Activated CD8-positive, alpha-beta T cell treated with anti-CD3 and anti-CD28 coated beads, Interleukin-2, amount 10 ng/mL, durations not matched to agents 7 days and 5 days (primary cell): ENCODE measurements at regions not wholly inside any gene's neighbourhood (a gene's known extent, or its start where the extent isn't known, plus 50 kb on each side); places are given as distances from the start of the nearest gene placed in this dataset.

ENCODE experiments used
- ATAC-seq: fragments of 150-1000 bp; cut with Tn5 transposase; one replicate; pipeline ENCODE4 v1.10.0; 2021; ENCODE audit warnings: moderate library complexity
- CTCF ChIA-PET: fragments of 350-600 bp; sonication (Branson Sonifier 250); formaldehyde crosslinking; loops from one replicate; lab custom pipeline; 2021; ENCODE audit warnings: antibody characterized with exemption; lab: Charles Lee
- POLR2A ChIA-PET: fragments of 350-600 bp; sonication (Branson Sonifier 250); formaldehyde crosslinking; loops from one replicate; lab custom pipeline; 2021; ENCODE audit warnings: antibody characterized with exemption; lab: Charles Lee
- DNase-seq: peaks from one replicate; pipeline ENCODE4 v3.0.0-alpha.2; 2020
- H3K27ac Mint-ChIP-seq: one replicate; pipeline ENCODE4 v1.8.0; 2021; ENCODE audit warnings: mild to moderate bottlenecking, mixed read lengths
- H3K27me3 Mint-ChIP-seq: one replicate; pipeline ENCODE4 v1.8.0; 2021; ENCODE audit warnings: low read depth, mixed read lengths
- H3K36me3 Mint-ChIP-seq: one replicate; pipeline ENCODE4 v1.8.0; 2021; ENCODE audit warnings: low read depth, mixed read lengths
- H3K4me1 Mint-ChIP-seq: one replicate; pipeline ENCODE4 v1.8.0; 2021; ENCODE audit warnings: low read depth, mixed read lengths
- H3K4me3 Mint-ChIP-seq: one replicate; pipeline ENCODE4 v1.8.0; 2021; ENCODE audit warnings: mild to moderate bottlenecking, mixed read lengths
- H3K9me3 Mint-ChIP-seq: one replicate; pipeline ENCODE4 v1.8.0; 2022; ENCODE audit warnings: mixed read lengths; ENCODE audit not compliant: insufficient read depth

DNA sequence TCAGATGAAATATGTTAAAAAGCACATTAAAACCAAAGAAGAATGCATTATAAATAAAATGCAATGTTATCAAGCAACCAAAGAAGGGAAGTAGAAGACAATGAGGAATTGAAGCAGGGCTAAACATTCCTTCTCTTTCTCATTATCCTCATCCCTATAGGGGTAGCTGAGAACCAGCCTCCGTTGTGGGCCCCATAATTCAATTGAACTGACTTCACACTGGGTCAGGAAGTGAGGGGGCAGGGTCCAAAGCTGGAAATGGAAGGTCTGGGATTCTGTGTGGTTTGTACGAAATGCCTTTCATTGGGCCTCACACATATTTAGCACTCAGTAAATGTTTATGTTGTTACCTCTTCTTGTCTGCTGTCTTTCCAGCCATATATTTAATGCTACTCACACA lies 220.4 kb upstream of the CD180 start:
- Mint-ChIP-seq H3K4me3 (no peak overlapping the region), H3K27ac (no peak overlapping the region), H3K4me1 (peaks cover 15% of the 10 kb centered on the region), H3K27me3 (no peaks in the 10 kb centered on the region), H3K9me3 (peaks cover 10% of the 10 kb centered on the region), H3K36me3 (no peaks in the 10 kb centered on the region)
- ChIA-PET POLR2A (no interaction called here), CTCF (no interaction called here)
- no peak for DNase-seq
- no peak for ATAC-seq

GRCh38 chr5:67416133-67416937 lies 219.7 kb upstream of the CD180 start:
- no peak for DNase-seq
- peak; percentile 33 for ATAC-seq
- ChIA-PET POLR2A (no interaction called here), CTCF (no interaction called here)
- Mint-ChIP-seq H3K4me1 (peaks cover 10% of the 10 kb centered on the region), H3K36me3 (no peaks in the 10 kb centered on the region), H3K27ac (no peak overlapping the region), H3K4me3 (no peak overlapping the region), H3K27me3 (no peaks in the 10 kb centered on the region), H3K9me3 (peaks cover 3% of the 10 kb centered on the region)

DNA sequence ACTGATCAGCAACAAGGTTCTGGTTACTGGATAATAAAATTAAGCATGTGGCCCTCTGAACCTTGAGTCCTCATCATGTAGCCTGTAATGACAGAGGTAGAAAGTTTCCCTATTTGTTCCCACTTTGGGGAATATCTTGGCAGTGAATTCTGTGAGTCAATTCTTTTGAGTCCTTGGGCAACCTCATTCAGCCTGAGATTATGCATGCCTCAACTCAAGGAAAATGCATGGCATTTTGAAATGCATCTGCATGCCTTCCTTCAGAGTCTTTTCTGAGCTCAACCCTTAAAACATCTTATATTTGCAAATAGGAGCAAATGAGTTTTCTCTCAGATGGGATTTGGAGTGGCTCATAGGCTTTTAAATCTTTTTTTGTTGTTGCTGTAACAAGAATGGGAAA lies 218.1 kb upstream of the CD180 start:
- no peaks in the 10 kb centered on the region for H3K27me3 Mint-ChIP-seq
- H3K36me3 Mint-ChIP-seq: no peaks in the 10 kb centered on the region
- DNase-seq (no peak), ATAC-seq (no peak)
- H3K27ac Mint-ChIP-seq: no peak overlapping the region
- ChIA-PET POLR2A (no interaction called here), CTCF (no interaction called here)
- no peaks in the 10 kb centered on the region for H3K9me3 Mint-ChIP-seq
- no peak overlapping the region for H3K4me3 Mint-ChIP-seq
- peaks cover 7% of the 10 kb centered on the region for H3K4me1 Mint-ChIP-seq

DNA sequence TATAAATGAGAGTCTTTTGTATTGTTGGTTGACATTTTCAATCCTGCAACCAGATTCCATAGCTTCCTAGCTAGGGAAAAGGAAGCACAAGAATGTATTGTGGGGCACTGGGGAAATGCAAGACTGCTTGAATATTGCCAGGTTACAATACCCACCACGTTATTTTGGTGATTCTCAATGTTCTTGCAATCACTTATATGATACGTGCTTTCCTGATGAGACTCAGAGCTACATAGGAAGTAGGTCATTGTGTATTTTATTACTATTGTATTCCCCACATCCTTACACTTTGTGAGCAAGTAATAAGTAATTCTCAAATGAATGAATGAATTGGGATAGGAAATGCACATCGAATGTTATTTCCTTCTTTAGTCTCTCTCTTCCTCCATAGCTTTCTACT lies 217.1 kb upstream of the CD180 start:
- Mint-ChIP-seq H3K4me1 (peaks cover 7% of the 10 kb centered on the region), H3K27me3 (no peaks in the 10 kb centered on the region), H3K4me3 (no peak overlapping the region), H3K36me3 (no peaks in the 10 kb centered on the region), H3K9me3 (no peaks in the 10 kb centered on the region), H3K27ac (no peak overlapping the region)
- DNase-seq (no peak), ATAC-seq (no peak)
- ChIA-PET CTCF (no interaction called here), POLR2A (no interaction called here)

- no peak for DNase-seq
- no peak overlapping the region for H3K27ac Mint-ChIP-seq
- no peaks in the 10 kb centered on the region for H3K36me3 Mint-ChIP-seq
- no peaks in the 10 kb centered on the region for H3K27me3 Mint-ChIP-seq
- no peak for ATAC-seq
- CTCF ChIA-PET: no interaction called here
- H3K4me1 Mint-ChIP-seq: no peaks in the 10 kb centered on the region
- no peak overlapping the region for H3K4me3 Mint-ChIP-seq
- POLR2A ChIA-PET: no interaction called here
- no peaks in the 10 kb centered on the region for H3K9me3 Mint-ChIP-seq
These were observed 212.7 kb upstream of the CD180 start for GRCh38 chr5:67409126-67409777.

DNA sequence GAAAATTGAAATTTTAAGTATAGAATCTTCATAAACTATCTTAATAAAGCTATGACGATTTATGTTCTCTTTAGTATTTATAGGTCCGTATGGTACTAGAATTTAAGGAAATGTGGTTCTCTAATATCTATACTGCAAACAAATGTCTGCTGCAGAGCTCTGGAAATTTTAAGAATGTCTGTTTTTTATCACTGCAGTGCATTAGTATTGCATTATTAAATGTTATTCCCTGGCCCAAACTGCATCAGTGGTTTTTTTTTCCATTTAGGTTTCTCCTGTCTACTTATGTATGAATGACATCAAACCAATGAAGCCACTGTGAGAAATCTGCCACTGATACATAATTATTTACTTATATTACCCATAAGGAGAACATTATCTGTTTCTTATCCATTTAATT lies 211.4 kb upstream of the CD180 start:
- ATAC-seq (no peak), DNase-seq (no peak)
- CTCF ChIA-PET: no interaction called here
- no peak overlapping the region for H3K4me3 Mint-ChIP-seq
- H3K36me3 Mint-ChIP-seq: no peaks in the 10 kb centered on the region
- H3K9me3 Mint-ChIP-seq: no peaks in the 10 kb centered on the region
- POLR2A ChIA-PET: no interaction called here
- no peak overlapping the region for H3K27ac Mint-ChIP-seq
- H3K4me1 Mint-ChIP-seq: no peaks in the 10 kb centered on the region
- H3K27me3 Mint-ChIP-seq: no peaks in the 10 kb centered on the region

GRCh38 chr5:67405755-67406154 lies 209.2 kb upstream of the CD180 start:
- CTCF ChIA-PET: no interaction called here
- POLR2A ChIA-PET: no interaction called here

GRCh38 chr5:67405101-67405364 lies 208.4 kb upstream of the CD180 start:
- POLR2A ChIA-PET: no interaction called here
- no peak for ATAC-seq

More at GRCh38 chr5:67405755-67406154, 209.2 kb upstream of the CD180 start:
- Mint-ChIP-seq H3K4me3 (no peak overlapping the region), H3K4me1 (no peaks in the 10 kb centered on the region), H3K9me3 (no peaks in the 10 kb centered on the region), H3K36me3 (no peaks in the 10 kb centered on the region), H3K27me3 (no peaks in the 10 kb centered on the region), H3K27ac (no peak overlapping the region)
- ATAC-seq: no peak
- no peak for DNase-seq

GRCh38 chr5:67404256-67405100 lies 207.9 kb upstream of the CD180 start:
- Mint-ChIP-seq H3K4me1 (no peaks in the 10 kb centered on the region), H3K9me3 (no peaks in the 10 kb centered on the region), H3K36me3 (no peaks in the 10 kb centered on the region), H3K4me3 (no peak overlapping the region), H3K27ac (no peak overlapping the region), H3K27me3 (no peaks in the 10 kb centered on the region)
- DNase-seq (no peak), ATAC-seq (no peak)
- ChIA-PET CTCF (no interaction called here), POLR2A (no interaction called here)

More at GRCh38 chr5:67405101-67405364, 208.4 kb upstream of the CD180 start:
- H3K27ac Mint-ChIP-seq: no peak overlapping the region
- no peaks in the 10 kb centered on the region for H3K27me3 Mint-ChIP-seq
- CTCF ChIA-PET: no interaction called here
- no peaks in the 10 kb centered on the region for H3K9me3 Mint-ChIP-seq
- H3K4me3 Mint-ChIP-seq: no peak overlapping the region
- no peak for DNase-seq
- H3K4me1 Mint-ChIP-seq: no peaks in the 10 kb centered on the region
- H3K36me3 Mint-ChIP-seq: no peaks in the 10 kb centered on the region

- peaks cover 2% of the 10 kb centered on the region for H3K27me3 Mint-ChIP-seq
- H3K27ac Mint-ChIP-seq: no peak overlapping the region
- H3K4me1 Mint-ChIP-seq: no peaks in the 10 kb centered on the region
- H3K36me3 Mint-ChIP-seq: no peaks in the 10 kb centered on the region
- H3K9me3 Mint-ChIP-seq: no peaks in the 10 kb centered on the region
- DNase-seq (no peak), ATAC-seq (no peak)
- POLR2A ChIA-PET: no interaction called here
- H3K4me3 Mint-ChIP-seq: no peak overlapping the region
- CTCF ChIA-PET: no interaction called here
These were observed 205.9 kb upstream of the CD180 start for GRCh38 chr5:67402526-67402925.

DNA sequence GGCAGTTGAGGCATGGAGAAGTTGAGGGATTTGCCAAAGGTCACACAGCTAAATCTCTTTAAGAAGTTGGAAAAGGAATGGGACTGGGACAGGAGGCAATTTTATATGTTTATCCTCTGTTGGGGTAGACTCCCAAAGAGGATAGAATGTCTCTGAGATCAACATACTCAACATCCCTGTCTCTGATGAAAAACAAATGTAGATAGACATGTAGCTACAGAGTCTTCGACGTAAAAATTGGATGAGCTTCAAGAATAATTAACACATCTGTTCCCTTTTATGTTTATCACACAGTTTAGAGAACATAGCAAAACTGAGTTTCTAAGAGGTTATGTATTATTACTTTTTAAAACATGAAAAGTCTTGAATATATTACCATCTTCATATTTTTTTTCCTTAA lies 204.6 kb upstream of the CD180 start:
- no peaks in the 10 kb centered on the region for H3K4me1 Mint-ChIP-seq
- H3K36me3 Mint-ChIP-seq: no peaks in the 10 kb centered on the region
- POLR2A ChIA-PET: no interaction called here
- H3K9me3 Mint-ChIP-seq: no peaks in the 10 kb centered on the region
- no peak overlapping the region for H3K27ac Mint-ChIP-seq
- CTCF ChIA-PET: no interaction called here
- H3K4me3 Mint-ChIP-seq: no peak overlapping the region
- DNase-seq (no peak), ATAC-seq (no peak)
- peaks cover 2% of the 10 kb centered on the region for H3K27me3 Mint-ChIP-seq

DNA sequence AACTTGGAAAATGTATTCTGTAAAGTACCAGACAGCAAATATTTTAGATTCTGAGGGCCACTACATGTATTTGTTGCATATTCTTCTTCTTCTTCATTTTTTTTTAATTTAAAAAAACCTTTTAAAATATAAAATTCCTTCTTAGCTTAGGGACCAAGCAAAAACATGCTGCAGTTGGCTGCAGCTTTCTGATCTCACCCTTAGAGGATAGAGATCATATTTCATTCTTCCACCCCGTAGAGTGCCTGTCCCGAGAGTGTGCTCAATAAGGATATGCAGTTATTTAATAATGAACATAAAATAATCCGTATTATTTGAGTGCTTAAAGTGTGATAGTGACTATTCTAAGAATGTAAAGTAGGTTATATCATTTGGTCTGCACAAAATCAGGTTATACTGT lies 204.2 kb upstream of the CD180 start:
- Mint-ChIP-seq H3K4me3 (no peak overlapping the region), H3K36me3 (no peaks in the 10 kb centered on the region), H3K9me3 (no peaks in the 10 kb centered on the region), H3K4me1 (no peaks in the 10 kb centered on the region), H3K27ac (no peak overlapping the region), H3K27me3 (peaks cover 2% of the 10 kb centered on the region)
- ATAC-seq (no peak), DNase-seq (no peak)
- CTCF ChIA-PET: no interaction called here
- POLR2A ChIA-PET: no interaction called here
